ENCODE measurements at regions not wholly inside any gene's neighbourhood (a gene's known extent, or its start where the extent isn't known, plus 50 kb on each side); places are given as distances from the start of the nearest gene placed in this dataset.

GRCh38 chr21:21712748-21713520, 714.7 kb downstream of the NCAM2 start:
- ATAC-seq: no peak
- TF ChIP-seq FOSL1 (IDR thresholded peaks at IDR 0.05; ENCODE audit: low read depth): no peak
- no peak for TF ChIP-seq ATF3 (IDR thresholded peaks at IDR 0.05)
- POLR2A ChIA-PET: no interaction called here
- intact Hi-C loops (cut with micrococcal nuclease): no loop called here
- Histone ChIP-seq H4K20me1 (ENCODE audit: insufficient read depth) (no peaks in the 10 kb centered on the region), H3K9me2 (ENCODE audit: insufficient read depth) (no peaks in the 10 kb centered on the region), H3K27ac (ENCODE audit: low read depth, low read length) (no peak overlapping the region), H3K4me2 (ENCODE audit: low read length) (no peak overlapping the region), H2AFZ (ENCODE audit: low read depth, low read length, poor library complexity, severe bottlenecking) (no peak overlapping the region), H3K79me2 (ENCODE audit: insufficient read depth, low read length) (no peaks in the 10 kb centered on the region), H3K4me1 (ENCODE audit: control insufficient read depth in 1 of 2, insufficient read depth in 2 of 2, low read length in 2 of 2) (no peaks in the 10 kb centered on the region), H3K36me3 (ENCODE audit: control insufficient read depth in 1 of 2, insufficient read depth in 2 of 2, low read length in 2 of 2) (no peaks in the 10 kb centered on the region), H3K27me3 (ENCODE audit: insufficient read depth, low read length) (no peaks in the 10 kb centered on the region), H3K4me3 (replicated peaks in 1 of 2; ENCODE audit: low read depth in 1 of 2, low read length in 2 of 2) (no peak overlapping the region), H3K9me3 (ENCODE audit: control insufficient read depth in 1 of 2, insufficient read depth in 1 of 2, low read depth in 1 of 2, low read length in 2 of 2) (peaks cover 7 to 26% of the 10 kb centered on the region in 2 experiments; a peak in 3 of 4 replicates), H3K9ac (ENCODE audit: low read length) (no peak overlapping the region)
- CTCF ChIA-PET: no interaction called here
- RAD21 ChIA-PET (ENCODE audit: low non-redundant PET in 1 of 2, low total read pairs in 2 of 2, uncharacterized antibody in 2 of 2, unreplicated experiment in 2 of 2): no interaction called here
- DNase-seq (ENCODE audit: low read depth, low spot score): no peak
- BruUV-seq (replicated peaks): no TSS peak

- no peak for ATAC-seq
- H3K4me2 ChIP-seq (ENCODE audit: low read length): no peak overlapping the region
- no peak for DNase-seq (ENCODE audit: low read depth, low spot score)
- no peak overlapping the region for H3K4me3 ChIP-seq (replicated peaks in 1 of 2; ENCODE audit: low read depth in 1 of 2, low read length in 2 of 2)
- no peak overlapping the region for H3K27ac ChIP-seq (ENCODE audit: low read depth, low read length)
- no peaks in the 10 kb centered on the region for H3K36me3 ChIP-seq (ENCODE audit: control insufficient read depth in 1 of 2, insufficient read depth in 2 of 2, low read length in 2 of 2)
- ChIA-PET RAD21 (ENCODE audit: low non-redundant PET in 1 of 2, low total read pairs in 2 of 2, uncharacterized antibody in 2 of 2, unreplicated experiment in 2 of 2) (no interaction called here), POLR2A (no interaction called here), CTCF (no interaction called here)
- H3K9me2 ChIP-seq (ENCODE audit: insufficient read depth): no peaks in the 10 kb centered on the region
- no peaks in the 10 kb centered on the region for H4K20me1 ChIP-seq (ENCODE audit: insufficient read depth)
- no TSS peak for BruUV-seq (replicated peaks)
- no peaks in the 10 kb centered on the region for H3K27me3 ChIP-seq (ENCODE audit: insufficient read depth, low read length)
- no peak overlapping the region for H2AFZ ChIP-seq (ENCODE audit: low read depth, low read length, poor library complexity, severe bottlenecking)
- H3K9me3 ChIP-seq (ENCODE audit: control insufficient read depth in 1 of 2, insufficient read depth in 1 of 2, low read depth in 1 of 2, low read length in 2 of 2): peaks cover 7 to 26% of the 10 kb centered on the region in 2 experiments; a peak in 3 of 4 replicates
- H3K9ac ChIP-seq (ENCODE audit: low read length): no peak overlapping the region
- H3K79me2 ChIP-seq (ENCODE audit: insufficient read depth, low read length): no peaks in the 10 kb centered on the region
- H3K4me1 ChIP-seq (ENCODE audit: control insufficient read depth in 1 of 2, insufficient read depth in 2 of 2, low read length in 2 of 2): no peaks in the 10 kb centered on the region
- TF ChIP-seq TCF7L2 (IDR thresholded peaks at IDR 0.05; ENCODE audit: borderline replicate concordance, extremely low read depth, insufficient read depth, insufficient read length): no peak
- TF ChIP-seq SRF (IDR thresholded peaks at IDR 0.05; ENCODE audit: low read depth): no peak
- intact Hi-C loops (cut with micrococcal nuclease): no loop called here
These were observed 715.5 kb downstream of the NCAM2 start for GRCh38 chr21:21713651-21714180.

Data from HCT116 (cell line).